B cell (primary cell): ENCODE measurements at regions not wholly inside any gene's neighbourhood (a gene's known extent, or its start where the extent isn't known, plus 50 kb on each side); places are given as distances from the start of the nearest gene placed in this dataset.

Source experiments
- ATAC-seq: fragments of 200-7000 bp; cut with Tn5 transposase; one replicate; pipeline ENCODE4 v1.10.0; 2021; ENCODE audit warnings: low read depth, mild to moderate bottlenecking, moderate number of reproducible peaks, moderate library complexity
- CTCF ChIA-PET: fragments of 350-600 bp; sonication (Branson Sonifier 250); formaldehyde crosslinking; loops from one replicate; lab custom pipeline; 2021; ENCODE audit warnings: antibody characterized with exemption, inconsistent platforms; lab: Charles Lee
- POLR2A ChIA-PET: fragments of 350-600 bp; sonication (Branson Sonifier 250); formaldehyde crosslinking; loops from one replicate; lab custom pipeline; 2021; ENCODE audit warnings: antibody characterized with exemption; lab: Charles Lee
- DNase-seq: peaks from one replicate; pipeline ENCODE4 v3.0.0; 2013
- H2AFZ ChIP-seq: 2 replicates; pipeline ENCODE4 v1.6.1; 2012; ENCODE audit warnings: mild to moderate bottlenecking, low read depth, low read length; ENCODE audit not compliant: insufficient read depth, poor library complexity, severe bottlenecking
- H3K27ac ChIP-seq, 2 donors: 1 replicate in 1 of 2; 2 replicates in 1 of 2; pipeline ENCODE4 v1.5.1; 2012 to 2013; ENCODE audit warnings: low read length in 2 of 2, mild to moderate bottlenecking in 2 of 2, moderate library complexity in 1 of 2
- H3K27me3 ChIP-seq, 4 experiments: fragments of 200-600 bp in 1 of 4; sonication (generic) in 1 of 4; replicated peaks in 1 of 4; 1 replicate in 2 of 4; 2 replicates in 2 of 4; pipeline versions ENCODE4 v1.6.1 to v1.7.0; 2013 to 2016; ENCODE audit warnings: low read length in 3 of 4, mild to moderate bottlenecking in 2 of 4, mixed read lengths in 1 of 4, moderate library complexity in 1 of 4; ENCODE audit not compliant: insufficient read depth in 4 of 4, control insufficient read depth in 3 of 4; ENCODE audit errors: control extremely low read depth in 1 of 4
- H3K36me3 ChIP-seq, 2 experiments: replicated peaks in 1 of 2; 1 replicate in 1 of 2; 2 replicates in 1 of 2; pipeline versions ENCODE4 v1.6.1 to v1.7.1; 2013; ENCODE audit warnings: low read length in 1 of 2; ENCODE audit not compliant: insufficient read depth in 2 of 2, control insufficient read depth in 1 of 2; ENCODE audit errors: control extremely low read depth in 1 of 2, extremely low read depth in 1 of 2
- H3K4me1 ChIP-seq, 2 donors: fragments of 200-600 bp in 1 of 2; sonication (generic) in 1 of 2; 1 replicate in 1 of 2; 2 replicates in 1 of 2; pipeline versions ENCODE4 v1.5.1 to v1.6.1; 2013 to 2017; ENCODE audit warnings: low read length in 2 of 2; ENCODE audit not compliant: control insufficient read depth in 2 of 2, insufficient read depth in 2 of 2
- H3K4me2 ChIP-seq: replicated peaks from 2 replicates; pipeline ENCODE3; 2012; ENCODE audit warnings: mild to moderate bottlenecking, low read depth, low read length; ENCODE audit not compliant: poor library complexity, severe bottlenecking
- H3K4me3 ChIP-seq, 5 experiments: fragments of 200-600 bp in 1 of 5; sonication (generic) in 1 of 5; 1 replicate in 3 of 5; 2 replicates in 2 of 5; pipeline versions ENCODE4 v1.5.1 to v1.7.0; 2011 to 2016; ENCODE audit warnings: low read length in 4 of 5, mild to moderate bottlenecking in 4 of 5, low read depth in 2 of 5, control low read depth in 1 of 5, moderate library complexity in 1 of 5; ENCODE audit not compliant: insufficient read depth in 1 of 5; ENCODE audit errors: control extremely low read depth in 1 of 5, extremely low read depth in 1 of 5
- H3K79me2 ChIP-seq: fragments of 200-600 bp; sonication (generic); one replicate; pipeline ENCODE4 v1.6.0; 2016; ENCODE audit warnings: low read length; ENCODE audit not compliant: control insufficient read depth, insufficient read depth
- H3K9ac ChIP-seq: fragments of 200-600 bp; sonication (generic); 2 replicates; pipeline ENCODE4 v1.6.1; 2017; ENCODE audit warnings: mild to moderate bottlenecking, low read length, moderate library complexity
- H3K9me3 ChIP-seq, 3 donors: one replicate each; pipeline versions ENCODE4 v1.6.1 to v1.7.1; 2013; ENCODE audit warnings: low read length in 2 of 3; ENCODE audit not compliant: control insufficient read depth in 2 of 3, insufficient read depth in 1 of 3; ENCODE audit errors: control extremely low read depth in 1 of 3
- H4K20me1 ChIP-seq: 2 replicates; pipeline ENCODE4 v1.6.0; 2012; ENCODE audit warnings: mild to moderate bottlenecking, low read length; ENCODE audit not compliant: insufficient read depth, control insufficient read depth, poor library complexity, severe bottlenecking
- H3K27ac Mint-ChIP-seq: one replicate; pipeline ENCODE4 v1.8.0; 2021; ENCODE audit warnings: mixed read lengths
- H3K27me3 Mint-ChIP-seq: one replicate; pipeline ENCODE4 v1.8.0; 2021; ENCODE audit warnings: mixed read lengths
- H3K4me1 Mint-ChIP-seq: one replicate; pipeline ENCODE4 v1.8.0; 2021; ENCODE audit warnings: mixed read lengths
- H3K4me3 Mint-ChIP-seq: one replicate; pipeline ENCODE4 v1.8.0; 2021; ENCODE audit warnings: mixed read lengths
- H3K9me3 Mint-ChIP-seq: one replicate; pipeline ENCODE4 v1.8.0; 2022; ENCODE audit warnings: mixed read lengths; ENCODE audit not compliant: insufficient read depth
- CTCF ChIP-seq: fragments of 200-600 bp; IDR thresholded peaks from one replicate; pipeline ENCODE4 v1.8.0; 2022; ENCODE audit warnings: antibody characterized with exemption, mild to moderate bottlenecking
- EZH2 ChIP-seq: IDR thresholded peaks from 2 replicates; pipeline ENCODE4 v1.6.1; 2012; ENCODE audit warnings: borderline replicate concordance, low read depth, mild to moderate bottlenecking, moderate library complexity, low read length; ENCODE audit not compliant: insufficient read depth, poor library complexity, severe bottlenecking
- WGBS: methylation state at CpG from one replicate; pipeline ENCODE4 v1.1.5; 2013; ENCODE audit warnings: missing lambda C conversion rate; ENCODE audit not compliant: insufficient coverage; 5-methylcytosine and 5-hydroxymethylcytosine counted together
- intact Hi-C: fragments of 100-400 bp; cut with micrococcal nuclease; formaldehyde crosslinking; loops from one replicate; pipeline ENCODE4 v1.10.0; 2022

- ATAC-seq = no peak
- no peaks in the 10 kb centered on the region for H3K4me1 Mint-ChIP-seq
- intact Hi-C loops = loop anchor here (10.0 kb wide), 1 partner anchor 548 kb away; no protein-coding TSS in a partner anchor
Observed at GRCh38 chr5:89722538-89722937, 687.0 kb downstream of the CETN3 start.

DNA sequence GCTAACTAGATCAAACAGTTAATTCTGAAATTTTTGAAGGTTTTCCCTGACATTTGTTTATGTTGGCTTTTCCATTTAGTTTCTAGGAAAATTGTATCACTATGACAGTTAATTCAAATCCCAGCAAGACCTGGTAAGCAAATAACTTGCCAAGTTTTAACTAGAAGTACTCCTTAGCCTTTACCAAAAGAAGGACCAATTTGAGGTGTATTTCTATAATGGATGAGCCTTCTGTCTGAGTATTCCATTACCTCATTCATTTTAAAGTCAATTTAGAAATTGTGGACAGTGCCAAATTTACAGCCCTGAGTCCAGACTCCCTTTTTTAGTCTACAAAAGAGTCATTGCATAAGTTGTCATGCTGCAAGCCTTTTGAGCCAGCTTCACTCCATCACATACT lies 687.6 kb downstream of the CETN3 start:
- Histone ChIP-seq H4K20me1 (no peaks in the 10 kb centered on the region), H3K4me2 (no peak overlapping the region), H3K79me2 (no peaks in the 10 kb centered on the region), H3K4me1 (no peaks in the 10 kb centered on the region), H3K27ac (no peak overlapping the region), H3K27me3 (no peaks in the 10 kb centered on the region), H3K4me3 (no peak overlapping the region), H2AFZ (no peak overlapping the region), H3K9me3 (no peaks in the 10 kb centered on the region), H3K36me3 (no peaks in the 10 kb centered on the region), H3K9ac (no peak overlapping the region)
- intact Hi-C loops = loop anchor here (10.0 kb wide), 1 partner anchor 547 kb away; no protein-coding TSS in a partner anchor
- Mint-ChIP-seq H3K4me1 (no peaks in the 10 kb centered on the region), H3K4me3 (no peak overlapping the region), H3K27ac (no peak overlapping the region), H3K27me3 (no peaks in the 10 kb centered on the region), H3K9me3 (no peaks in the 10 kb centered on the region)
- TF ChIP-seq EZH2 (no peak), CTCF (no peak)
- no peak for DNase-seq
- ATAC-seq = no peak
- POLR2A ChIA-PET = no interaction called here
- CTCF ChIA-PET = no interaction called here

More at GRCh38 chr5:89722538-89722937, 687.0 kb downstream of the CETN3 start:
- no peaks in the 10 kb centered on the region for H3K79me2 ChIP-seq
- Mint-ChIP-seq H3K27me3 (no peaks in the 10 kb centered on the region), H3K9me3 (no peaks in the 10 kb centered on the region), H3K27ac (no peak overlapping the region), H3K4me3 (no peak overlapping the region)
- no peaks in the 10 kb centered on the region for H3K36me3 ChIP-seq
- 100% methylated on average over 1 of the region's 4 CpGs for WGBS
- H3K27ac ChIP-seq = no peak overlapping the region
- H3K4me3 ChIP-seq = no peak overlapping the region
- no peak overlapping the region for H2AFZ ChIP-seq
- H3K9ac ChIP-seq = no peak overlapping the region
- H3K4me2 ChIP-seq = no peak overlapping the region
- TF ChIP-seq EZH2 (no peak), CTCF (no peak)
- H4K20me1 ChIP-seq = no peaks in the 10 kb centered on the region
- no peaks in the 10 kb centered on the region for H3K9me3 ChIP-seq
- DNase-seq = no peak
- H3K4me1 ChIP-seq = no peaks in the 10 kb centered on the region
- ChIA-PET CTCF (no interaction called here), POLR2A (no interaction called here)
- H3K27me3 ChIP-seq = no peaks in the 10 kb centered on the region
